NCI-H82 treated with DMSO at 0.1 percent for 48 hours (cell line): ENCODE measurements at regions not wholly inside any gene's neighbourhood (a gene's known extent, or its start where the extent isn't known, plus 50 kb on each side); places are given as distances from the start of the nearest gene placed in this dataset.

Source experiments
- DNase-seq: peaks from one replicate; lab custom pipeline; 2025; ENCODE audit not compliant: unreplicated experiment; lab: John Stamatoyannopoulos, UW

DNA sequence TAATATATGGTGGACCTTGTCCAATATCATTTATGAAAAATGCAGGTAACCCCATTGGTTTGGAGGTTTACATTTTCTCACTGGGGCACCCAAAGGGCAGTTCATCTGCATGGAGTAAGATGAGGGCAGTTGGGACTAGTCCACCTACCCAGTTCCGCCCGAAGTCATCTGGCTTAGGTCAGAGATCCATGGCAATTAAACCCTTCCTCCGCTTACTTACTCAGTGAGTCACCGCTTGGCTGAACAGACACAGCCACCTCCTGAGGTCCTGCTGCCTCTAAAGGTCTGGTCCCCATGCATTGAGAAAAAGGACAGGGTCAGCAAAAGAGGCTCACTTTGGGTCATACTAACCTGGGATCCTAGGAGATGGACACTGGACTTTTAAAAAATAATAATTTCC lies 102.9 kb upstream of the PRL start:
- DNase-seq, result no peak

GRCh38 chr6:22401206-22401605 lies 104.4 kb upstream of the PRL start:
- DNase-seq, result no peak

GRCh38 chr6:22401932-22402331 lies 105.1 kb upstream of the PRL start:
- DNase-seq, result no peak

- DNase-seq, result no peak
Measured at GRCh38 chr6:22409486-22409885, 112.7 kb upstream of the PRL start.

DNA sequence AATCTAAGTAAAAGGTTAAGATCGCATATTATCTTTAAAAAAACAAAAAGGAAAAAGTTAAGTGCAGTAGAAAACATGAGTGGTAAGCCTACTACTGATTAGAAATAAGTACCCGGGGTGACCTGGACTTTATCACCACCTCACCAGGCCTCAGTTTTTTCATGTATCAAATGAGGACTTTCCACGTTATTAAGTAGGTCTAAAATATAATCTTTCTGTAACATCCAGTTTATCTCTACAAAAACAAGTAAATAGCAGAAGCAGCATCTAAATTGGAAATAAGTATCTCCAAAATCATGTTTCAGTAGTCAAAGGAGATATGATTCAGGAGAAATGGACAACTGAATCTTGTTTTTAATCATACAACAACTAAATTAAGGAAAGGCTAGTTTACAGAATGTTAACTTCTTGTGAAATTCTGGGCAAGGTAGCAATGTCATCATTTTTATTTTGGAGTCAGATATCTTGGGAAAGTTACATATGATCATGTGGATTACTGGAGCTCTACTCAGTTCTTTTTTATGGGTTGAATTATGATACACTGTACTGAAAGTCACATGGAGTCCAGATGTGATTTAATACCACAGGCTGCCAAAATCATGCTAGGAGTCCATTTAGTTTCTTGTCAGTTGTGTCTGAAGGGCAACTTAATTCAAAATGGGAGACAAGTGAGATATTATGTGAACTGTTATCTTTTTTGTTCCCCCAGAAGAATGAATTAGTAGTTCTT lies 114.7 kb upstream of the PRL start:
- DNase-seq, result no peak

- no peak for DNase-seq
Measured at GRCh38 chr6:22412994-22413393, 116.2 kb upstream of the PRL start.

DNA sequence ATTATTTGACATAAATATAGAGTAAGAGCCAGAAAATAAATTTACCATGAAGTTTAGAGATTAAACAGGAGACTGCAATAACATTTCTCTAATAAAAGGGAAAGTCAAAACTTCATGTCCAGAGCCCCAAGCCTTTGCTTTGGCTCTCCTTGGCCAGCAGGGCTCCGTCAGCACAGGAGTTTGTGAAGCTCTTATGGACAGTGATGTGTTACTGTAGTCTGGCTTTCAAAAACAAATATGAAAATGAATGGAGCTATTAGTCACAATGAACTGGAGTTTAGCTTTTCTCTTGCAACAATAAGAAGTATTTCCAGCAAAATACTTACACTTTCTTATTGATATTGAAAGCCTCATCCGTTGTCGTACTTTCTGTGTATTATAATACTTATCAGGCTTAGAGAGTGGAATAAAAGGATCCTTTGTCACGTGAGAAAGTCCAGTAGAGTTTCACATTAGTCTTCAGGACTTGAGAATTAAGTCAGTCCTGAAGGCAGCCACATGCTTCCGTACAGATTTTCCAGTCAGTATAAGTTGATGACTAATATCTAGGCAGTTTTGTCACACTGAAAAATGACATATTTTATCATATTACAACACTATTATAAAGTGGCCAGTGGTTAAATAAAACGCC lies 117.0 kb upstream of the PRL start:
- no peak for DNase-seq

- DNase-seq, result no peak
Measured at GRCh38 chr6:22418714-22419113, 121.9 kb upstream of the PRL start.

DNA sequence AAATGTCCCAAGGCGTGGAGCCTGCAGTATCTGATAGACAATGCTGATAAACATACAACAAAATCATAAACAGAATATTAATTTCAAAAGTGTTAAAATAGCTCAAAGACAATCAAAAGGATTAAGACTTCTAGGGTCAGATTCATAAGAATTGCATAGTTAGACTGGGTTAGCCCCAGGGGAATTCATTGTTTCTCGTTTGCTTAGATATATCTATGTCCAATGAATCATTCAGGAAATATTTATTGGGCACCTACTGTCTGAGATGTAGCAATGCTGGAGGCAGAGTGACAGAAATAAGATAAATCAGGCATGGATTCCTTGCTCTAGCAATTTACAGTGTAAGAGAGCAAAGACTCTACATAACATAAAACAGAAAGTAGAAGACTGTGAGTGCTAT lies 124.4 kb upstream of the PRL start:
- no peak for DNase-seq

- DNase-seq, result no peak
Measured at GRCh38 chr6:22424196-22424595, 127.4 kb upstream of the PRL start.

GRCh38 chr6:22432060-22432459 lies 135.2 kb upstream of the PRL start:
- DNase-seq, result no peak

DNA sequence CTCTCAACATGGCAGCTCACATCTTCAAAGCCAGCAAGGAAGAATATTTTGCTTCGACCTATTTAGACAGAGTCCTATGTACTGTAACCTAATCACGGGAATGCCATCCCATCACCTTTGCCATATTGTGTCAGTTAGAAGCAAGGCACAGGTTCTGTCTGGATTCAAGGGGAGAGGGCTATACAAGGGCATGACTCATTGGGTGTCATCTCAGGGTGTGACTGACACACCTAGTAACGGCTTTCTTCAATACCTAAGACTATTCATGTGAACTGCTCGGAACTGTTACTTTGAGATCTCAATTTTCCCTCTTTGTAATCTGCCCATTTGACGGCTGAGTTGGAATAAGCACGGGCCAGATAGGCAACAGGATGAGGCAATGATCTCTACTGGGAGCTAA lies 135.6 kb upstream of the HDGFL1 start:
- DNase-seq, result no peak

- no peak for DNase-seq
Measured at GRCh38 chr6:22435151-22435550, 134.2 kb upstream of the HDGFL1 start.

DNA sequence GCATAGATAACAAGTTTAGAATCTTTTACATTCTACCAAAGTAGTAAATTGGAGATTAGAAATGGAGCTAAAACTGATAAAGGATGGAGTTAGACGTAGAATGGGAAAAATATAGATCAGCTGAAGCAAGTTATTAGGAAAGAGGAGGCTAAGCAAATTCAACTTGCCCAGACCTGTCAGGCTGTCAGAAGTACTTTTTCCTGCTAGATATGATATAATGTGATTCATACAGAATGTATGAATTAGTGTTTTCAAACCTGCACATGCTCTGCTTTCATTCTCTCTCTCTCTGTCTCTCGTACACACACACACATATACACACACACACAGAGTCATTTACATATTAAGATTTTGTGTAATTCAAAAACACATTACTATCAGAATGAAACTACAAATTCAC lies 133.2 kb upstream of the HDGFL1 start:
- no peak for DNase-seq

DNA sequence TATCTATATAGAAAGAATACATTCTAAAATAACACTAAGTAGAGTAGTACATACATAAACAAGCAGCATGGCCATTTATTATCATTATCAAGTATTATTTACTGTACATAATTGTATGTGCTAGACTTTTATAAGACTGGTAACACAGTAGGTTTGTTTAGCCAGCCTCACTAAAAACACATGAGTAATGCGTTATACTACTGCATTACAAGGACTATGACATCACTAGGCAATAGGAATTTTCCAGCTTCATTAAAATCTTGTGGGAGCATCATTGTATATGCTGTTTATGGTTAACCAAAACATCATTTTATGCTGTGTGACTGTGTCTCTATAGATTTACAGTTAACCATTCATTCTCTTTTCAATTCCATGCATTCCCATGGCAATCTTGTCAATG lies 131.7 kb upstream of the HDGFL1 start:
- DNase-seq, result no peak

DNA sequence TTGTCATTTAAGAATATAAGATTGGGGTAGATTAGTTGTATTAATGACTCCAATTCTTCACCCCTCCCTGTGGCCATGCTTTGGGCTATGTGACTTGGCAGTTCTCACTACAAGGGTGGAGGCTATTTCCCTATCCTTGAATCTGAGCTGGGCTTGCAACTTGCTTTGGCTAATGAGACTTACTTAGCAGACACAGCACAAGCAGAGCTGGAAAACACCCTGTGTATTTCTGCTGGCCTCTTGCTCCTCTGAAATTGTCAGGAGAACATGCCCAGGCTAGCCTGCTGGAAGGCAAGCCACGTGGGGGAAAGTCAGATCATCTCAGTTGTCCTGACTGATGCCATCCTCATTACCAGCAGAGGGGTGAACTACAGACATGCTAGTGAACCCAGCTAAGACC lies 126.5 kb upstream of the HDGFL1 start:
- DNase-seq, result no peak

GRCh38 chr6:22444330-22444729 lies 125.0 kb upstream of the HDGFL1 start:
- no peak for DNase-seq

DNA sequence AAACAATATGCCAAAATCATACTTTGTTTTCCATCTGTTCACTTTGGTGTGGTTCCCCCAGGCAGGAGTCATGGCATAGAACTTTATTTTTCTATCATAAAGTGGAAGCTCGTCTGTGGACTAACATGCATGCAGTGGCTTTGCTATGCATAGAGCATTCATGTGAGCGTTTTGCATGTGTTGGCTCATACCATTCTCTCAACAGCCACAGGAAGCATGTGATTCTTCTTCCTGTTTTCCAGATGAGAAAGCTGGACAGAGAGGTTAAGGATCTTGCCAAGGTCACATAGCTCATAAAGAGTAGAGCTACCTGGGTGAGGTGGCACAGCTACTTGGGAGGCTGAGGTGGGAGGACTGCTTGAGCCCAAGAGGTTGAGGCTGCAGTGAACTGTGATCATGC lies 123.4 kb upstream of the HDGFL1 start:
- no peak for DNase-seq

DNA sequence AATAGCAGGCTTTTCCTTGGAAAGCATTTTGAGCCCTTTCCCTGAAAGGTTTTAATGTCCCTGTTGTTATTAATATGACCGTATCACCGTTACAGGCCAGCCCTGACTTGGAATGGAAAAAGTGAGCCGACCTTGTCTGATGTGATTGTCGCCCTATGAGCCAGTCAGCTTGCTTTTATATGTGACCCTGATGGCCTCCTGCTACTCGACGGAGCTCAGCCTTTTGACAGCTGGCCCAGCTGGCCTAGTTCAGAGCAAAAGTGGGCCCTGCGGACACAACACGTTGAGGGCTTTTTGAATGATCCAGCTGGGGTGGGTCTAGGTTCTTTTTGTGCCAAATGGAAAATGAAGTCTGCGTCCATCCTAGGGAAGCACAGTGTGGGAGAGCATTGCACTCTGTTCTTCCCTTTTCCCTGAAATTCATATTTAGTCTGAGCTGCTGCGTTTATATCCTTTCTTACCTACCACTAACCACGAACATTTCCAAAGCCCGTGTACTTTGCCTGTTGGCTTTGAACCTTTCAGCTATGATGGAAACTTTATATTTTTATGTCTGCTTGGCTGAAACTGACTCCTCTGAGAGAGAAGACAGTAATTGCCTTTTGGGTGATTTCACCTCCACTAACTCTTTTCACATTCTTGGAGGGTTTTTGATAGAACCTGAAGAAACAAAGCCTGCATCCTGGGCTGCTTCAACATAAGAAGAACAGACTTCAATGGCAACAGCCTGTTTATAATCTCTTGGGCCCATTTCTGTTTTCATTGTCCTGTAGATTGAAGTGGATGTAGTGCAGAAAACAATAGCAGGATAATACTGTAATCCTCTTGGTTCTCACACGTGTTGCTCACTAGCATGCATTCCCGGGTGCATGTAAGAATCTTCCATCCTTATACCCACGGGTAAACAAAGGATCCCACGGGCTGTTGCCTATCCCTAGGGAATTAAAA lies 121.8 kb upstream of the HDGFL1 start:
- DNase-seq, result peak; percentile 65

GRCh38 chr6:22448291-22448711 lies 121.1 kb upstream of the HDGFL1 start:
- DNase-seq, result peak; percentile 44

GRCh38 chr6:22451962-22452361 lies 117.4 kb upstream of the HDGFL1 start:
- no peak for DNase-seq

GRCh38 chr6:22455378-22455777 lies 114.0 kb upstream of the HDGFL1 start:
- DNase-seq, result no peak
